HG02588 (cell line): ENCODE measurements at regions not wholly inside any gene's neighbourhood (a gene's known extent, or its start where the extent isn't known, plus 50 kb on each side); places are given as distances from the start of the nearest gene placed in this dataset.

ENCODE experiments used
- ATAC-seq: cut with Tn5 transposase; IDR thresholded peaks from one replicate; pipeline ENCODE4 v1.9.1; 2021; ENCODE audit warnings: mild to moderate bottlenecking, moderate library complexity; ENCODE audit not compliant: unreplicated experiment

DNA sequence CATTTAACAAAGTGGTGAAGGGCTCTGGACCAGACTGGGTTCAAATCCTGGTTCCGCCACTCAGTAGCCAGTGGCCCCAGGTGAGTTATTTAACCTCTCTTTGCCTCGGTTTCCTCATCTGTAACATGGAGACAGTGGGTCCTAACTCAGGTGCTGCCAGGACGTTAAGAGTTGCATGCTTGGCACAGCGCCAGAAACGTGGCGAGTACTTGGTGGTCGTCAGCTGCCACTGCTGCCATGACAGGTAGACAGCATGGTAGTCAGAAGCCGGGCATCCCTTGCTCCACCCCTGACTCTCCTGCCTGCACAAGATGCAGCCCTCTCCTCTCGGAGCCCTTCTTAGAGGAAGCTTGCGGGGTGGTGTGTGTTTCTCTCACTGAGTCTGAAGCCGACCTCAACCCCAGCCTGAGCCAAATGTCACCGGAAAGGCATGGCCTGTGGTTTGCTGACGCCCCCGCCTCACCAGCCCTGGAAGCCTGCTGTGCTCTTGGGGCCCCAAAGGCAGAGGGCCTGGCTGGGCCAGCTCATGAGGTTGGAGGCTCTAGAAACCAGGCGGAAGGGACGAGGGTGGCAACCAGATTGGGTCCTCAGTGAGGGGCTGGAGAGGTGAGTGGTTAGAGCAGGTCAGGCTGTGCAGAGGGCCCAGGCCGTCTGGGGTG is 160.8 kb upstream of the TLE3 start:
- ATAC-seq = no peak

- ATAC-seq = no peak
These were observed 160.0 kb upstream of the TLE3 start for GRCh38 chr15:70257573-70258248.

DNA sequence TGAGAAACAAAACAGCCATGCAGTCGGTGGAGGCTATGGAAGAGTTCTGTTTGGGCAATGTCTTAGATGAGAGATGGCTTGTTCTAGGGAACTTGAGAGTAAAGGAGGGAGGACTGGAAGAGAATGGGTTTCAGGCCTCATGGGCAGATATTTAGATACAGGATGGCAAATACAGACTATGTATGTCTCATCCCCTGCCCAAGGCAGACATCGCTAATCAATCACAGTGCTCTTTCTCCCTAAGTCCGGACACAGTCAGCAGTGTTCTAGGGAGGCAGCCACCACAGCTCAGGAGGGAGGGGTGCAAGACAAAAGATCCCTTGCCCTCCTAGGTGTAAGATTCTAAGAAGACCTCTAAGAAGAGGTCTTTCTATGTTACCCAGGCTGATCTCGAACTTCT is 159.3 kb upstream of the TLE3 start:
- ATAC-seq = no peak

DNA sequence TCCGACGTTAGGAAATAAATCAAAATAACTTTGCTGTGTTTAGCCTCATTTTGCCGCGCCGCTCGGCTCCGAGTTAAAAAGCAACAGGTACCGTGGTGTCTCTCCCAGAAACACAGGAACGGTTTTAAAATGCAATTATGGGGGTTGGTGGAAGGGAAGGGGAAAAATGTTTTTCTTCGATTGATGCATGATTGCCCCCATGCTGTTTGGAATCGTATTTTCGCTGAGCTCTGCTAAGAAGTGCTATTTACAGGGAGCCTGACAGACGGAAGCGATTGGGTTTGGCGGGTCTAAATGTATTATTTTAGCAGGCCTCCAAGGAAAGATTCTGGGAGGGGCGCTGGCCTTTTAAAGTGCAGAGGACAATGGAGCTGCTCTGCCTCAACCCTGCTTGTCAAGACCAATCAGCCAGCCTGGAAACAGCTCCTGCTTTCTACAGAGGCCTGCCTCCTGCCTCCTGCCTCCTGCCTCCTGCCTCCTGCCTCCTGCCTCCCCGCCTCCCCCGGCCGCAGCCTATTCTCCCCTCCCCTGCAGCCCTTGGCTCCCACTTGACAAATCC is 156.7 kb upstream of the TLE3 start:
- ATAC-seq = no peak

- no peak for ATAC-seq
These were observed 155.9 kb upstream of the TLE3 start for GRCh38 chr15:70253461-70254156.

DNA sequence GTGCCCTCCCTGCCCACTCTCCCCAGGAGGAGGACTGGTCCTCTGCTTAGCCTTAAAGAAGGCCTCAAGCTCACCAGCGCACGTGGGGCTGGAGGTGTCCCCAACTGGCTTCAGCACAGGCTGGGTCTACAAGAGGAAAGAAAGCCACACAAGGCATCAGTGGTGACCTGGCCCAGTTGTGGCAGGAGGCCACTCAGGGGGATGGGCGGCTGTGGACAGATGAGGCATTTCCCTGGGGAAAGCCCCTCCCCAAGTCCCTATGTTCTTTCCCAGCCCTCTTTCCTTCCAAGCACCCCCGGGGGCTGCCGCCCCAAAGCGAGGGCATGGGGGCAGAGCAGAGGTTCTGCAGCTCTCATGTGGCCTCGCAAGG is 155.2 kb upstream of the TLE3 start:
- no peak for ATAC-seq

DNA sequence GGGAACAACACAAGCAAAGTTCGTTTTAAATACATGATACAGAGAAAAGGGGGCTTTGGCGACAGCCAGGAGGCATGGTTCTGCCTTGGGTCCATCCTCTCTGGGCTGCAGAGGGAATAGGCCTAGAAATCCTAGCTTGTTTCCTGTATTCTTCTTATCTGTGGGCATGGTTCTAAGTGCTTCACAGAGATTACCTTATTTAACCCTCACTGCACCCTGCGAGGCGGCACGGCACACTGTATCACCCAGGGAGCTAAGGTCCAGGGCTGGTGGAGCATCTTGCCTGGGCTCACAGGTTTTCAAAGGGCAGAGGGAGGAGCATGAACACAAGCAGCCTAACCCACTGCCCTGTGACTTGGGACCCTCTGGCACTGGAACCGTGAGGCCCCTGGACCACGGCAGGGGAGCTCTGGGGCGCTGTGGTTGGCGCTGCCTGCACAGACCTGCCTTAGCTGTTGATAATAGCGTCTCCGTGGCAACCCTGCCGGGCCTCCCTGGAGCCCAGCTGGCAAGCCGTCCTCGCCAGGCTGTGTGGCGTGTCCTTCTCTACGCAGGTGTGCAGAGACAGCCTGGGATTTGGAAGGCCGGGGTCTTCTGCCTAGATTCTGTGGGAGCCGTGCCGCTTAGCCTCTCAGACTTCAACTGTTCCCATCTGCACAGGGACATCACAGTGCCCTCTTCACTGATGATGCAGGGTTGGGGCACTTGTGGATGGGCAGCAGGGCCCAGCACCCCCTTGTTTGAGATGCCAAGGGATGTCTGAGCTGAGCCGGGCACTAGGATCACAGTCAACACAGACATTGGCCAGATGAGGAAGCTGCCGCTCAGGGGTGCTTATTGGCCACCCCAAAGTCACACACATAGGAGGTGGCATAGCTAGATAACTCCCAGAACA is 154.6 kb upstream of the TLE3 start:
- ATAC-seq = no peak

DNA sequence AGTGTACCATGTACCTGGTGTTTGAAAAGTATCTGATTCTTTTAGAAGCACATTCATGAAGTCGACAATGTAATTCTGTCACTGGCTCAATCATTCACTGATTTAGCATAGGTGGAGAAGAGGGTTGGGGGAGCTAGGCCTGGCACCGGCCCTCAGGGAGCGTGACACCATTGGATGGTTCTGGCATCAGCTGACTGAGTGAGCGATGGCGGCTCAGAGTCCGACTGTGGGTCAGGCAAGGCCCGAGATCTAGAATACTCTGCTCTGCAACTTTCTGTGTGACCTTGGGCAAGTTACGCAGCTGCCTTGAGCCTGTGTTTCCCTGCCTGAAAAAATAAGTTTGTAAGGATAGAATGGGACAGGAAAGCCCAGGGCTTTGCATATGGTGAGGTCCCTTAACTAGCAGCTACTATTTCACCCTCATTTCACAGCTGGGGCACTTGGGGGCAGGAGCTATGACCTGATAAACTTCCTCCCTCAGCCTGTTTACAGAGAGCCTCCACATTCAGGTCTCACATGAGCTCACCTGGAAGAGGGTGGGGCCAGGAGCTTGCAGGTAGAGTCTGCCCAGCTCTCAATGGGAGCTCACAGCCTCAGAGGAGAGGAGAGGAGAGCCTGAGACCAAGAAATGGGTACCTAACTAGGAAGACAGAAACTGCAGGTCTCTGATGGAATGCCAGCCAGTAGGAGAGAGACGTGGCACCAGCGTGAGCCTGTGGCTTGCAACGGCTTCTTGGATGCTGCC is 153.7 kb upstream of the TLE3 start:
- no peak for ATAC-seq

DNA sequence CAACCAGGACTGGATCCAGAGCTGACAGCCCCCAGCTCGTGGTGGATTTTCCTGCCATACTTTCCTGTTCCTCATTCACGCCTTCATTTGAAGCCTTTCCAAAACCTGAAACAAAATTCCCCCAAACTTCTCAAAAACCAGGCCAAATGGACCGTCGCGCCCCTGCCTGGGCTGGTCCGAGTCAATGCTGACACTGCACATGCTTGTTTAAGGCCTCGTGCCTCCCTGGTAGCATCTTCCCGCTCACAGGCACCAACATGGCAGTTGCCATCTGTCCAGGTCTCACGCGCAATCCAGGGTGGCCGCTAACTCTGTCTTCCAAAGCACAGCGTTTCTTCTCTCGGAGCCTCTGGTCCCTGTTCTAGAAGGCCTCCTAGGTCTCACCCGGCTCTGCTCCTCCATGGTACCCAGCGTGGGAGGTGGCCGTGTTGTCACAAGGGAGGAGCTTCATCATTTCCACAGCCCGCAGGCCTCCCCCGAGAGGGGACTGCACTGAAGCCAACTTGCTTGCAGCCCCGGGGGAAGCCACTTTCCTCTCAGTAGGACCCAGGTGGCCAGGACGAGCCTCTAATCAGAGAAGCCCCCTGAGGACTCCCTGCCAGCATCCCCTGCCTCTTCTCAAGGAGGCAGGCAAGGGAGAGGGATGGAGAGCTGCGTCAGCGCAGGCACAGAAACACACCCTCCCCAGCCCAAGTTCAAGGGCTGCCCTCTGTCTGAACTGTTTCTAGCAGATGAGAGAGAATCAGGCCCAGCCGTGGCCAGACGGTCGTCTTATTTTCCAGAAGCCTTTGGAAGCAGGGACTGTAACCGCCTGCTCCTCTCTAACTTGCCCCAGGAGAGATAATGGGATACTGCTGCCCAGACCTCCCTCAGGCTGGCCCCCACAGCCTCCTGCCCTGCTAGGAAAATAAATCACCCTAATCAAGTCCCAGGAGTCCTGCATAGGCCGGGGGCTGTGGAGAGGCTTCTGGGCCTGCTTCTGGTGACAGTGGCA is 152.8 kb upstream of the TLE3 start:
- ATAC-seq = no peak

GRCh38 chr15:70249616-70250015 is 151.9 kb upstream of the TLE3 start:
- no peak for ATAC-seq

GRCh38 chr15:70248116-70249025 is 150.7 kb upstream of the TLE3 start:
- no peak for ATAC-seq

DNA sequence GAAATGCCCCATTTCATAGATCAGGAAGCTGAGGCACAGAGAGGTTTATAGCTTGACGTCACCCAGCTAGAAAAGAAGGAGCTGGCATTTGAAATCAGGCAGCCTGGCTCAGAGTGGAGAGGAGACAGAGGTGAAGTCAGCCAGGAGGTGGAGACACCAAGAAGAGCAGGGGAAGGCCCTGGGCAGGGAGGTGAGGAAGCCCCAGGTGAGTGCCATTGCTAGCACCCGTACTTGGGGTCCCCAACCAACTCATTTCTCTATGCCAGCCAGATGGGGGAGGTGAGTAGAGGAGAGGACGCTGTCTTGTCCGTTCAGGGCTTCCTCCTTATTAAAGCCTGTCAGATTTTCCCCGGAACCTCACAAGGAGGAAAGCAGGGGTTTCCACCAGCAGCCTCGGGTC is 149.6 kb upstream of the TLE3 start:
- ATAC-seq = no peak

- no peak for ATAC-seq
These were observed 149.0 kb upstream of the TLE3 start for GRCh38 chr15:70246623-70247220.

DNA sequence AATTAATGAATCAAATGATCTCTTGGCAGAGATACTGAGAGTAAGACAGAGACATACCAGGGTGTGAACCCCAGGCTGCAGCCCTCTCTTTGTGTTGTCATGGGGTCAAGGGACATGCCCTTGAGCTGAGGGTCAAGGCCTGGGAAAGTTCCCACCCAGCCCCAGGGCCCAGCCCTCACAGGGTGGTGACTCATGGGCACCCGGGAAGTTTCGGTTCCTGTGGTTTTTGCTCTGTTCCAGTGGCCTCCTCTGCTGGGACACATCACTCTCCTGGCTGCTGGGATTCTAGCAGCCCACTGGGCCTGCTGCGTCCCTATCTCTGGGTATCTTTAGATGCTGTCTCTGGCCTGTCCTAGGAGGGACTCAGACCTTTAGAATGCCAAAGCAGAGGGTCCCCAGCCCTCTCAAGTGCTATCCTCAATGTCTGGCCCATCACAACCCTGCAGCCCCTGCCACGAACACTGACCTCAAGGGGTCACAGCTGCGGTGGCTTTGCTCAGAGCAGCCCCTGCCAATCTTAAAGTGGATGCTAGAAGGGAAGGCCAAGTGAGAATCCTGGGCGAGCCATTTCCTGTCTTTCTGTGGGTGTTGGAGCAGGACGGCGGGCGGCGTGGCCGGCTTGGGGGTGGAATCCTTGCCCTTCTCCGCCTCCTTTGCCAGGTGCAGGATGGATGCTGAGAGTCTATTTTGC is 148.4 kb upstream of the TLE3 start:
- no peak for ATAC-seq

DNA sequence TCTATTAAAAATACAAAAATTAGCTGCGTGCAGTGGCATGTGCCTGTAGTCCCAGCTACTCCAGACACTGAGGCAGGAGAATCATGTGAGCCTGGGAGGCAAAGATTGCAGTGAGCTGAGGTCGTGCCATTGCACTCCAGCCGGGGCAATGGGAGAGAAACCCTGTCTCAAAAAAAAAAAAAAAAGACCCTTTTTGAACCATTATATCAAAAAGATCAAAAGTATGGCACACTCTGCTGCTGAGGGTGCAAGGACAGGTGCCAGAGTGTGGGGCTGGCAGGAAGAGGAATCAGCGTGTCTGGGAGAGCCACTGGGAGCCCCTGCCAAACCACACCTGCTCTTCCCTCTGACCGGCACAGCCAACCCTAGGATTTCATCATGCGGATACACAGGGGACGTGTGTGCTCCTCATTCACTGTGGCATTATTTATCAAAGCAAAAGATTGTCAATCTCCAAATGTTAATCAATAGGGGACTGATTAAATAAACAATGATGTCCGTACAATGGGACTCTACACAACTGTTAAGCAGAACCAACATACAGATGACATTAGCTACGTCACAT is 147.3 kb upstream of the TLE3 start:
- ATAC-seq = no peak

DNA sequence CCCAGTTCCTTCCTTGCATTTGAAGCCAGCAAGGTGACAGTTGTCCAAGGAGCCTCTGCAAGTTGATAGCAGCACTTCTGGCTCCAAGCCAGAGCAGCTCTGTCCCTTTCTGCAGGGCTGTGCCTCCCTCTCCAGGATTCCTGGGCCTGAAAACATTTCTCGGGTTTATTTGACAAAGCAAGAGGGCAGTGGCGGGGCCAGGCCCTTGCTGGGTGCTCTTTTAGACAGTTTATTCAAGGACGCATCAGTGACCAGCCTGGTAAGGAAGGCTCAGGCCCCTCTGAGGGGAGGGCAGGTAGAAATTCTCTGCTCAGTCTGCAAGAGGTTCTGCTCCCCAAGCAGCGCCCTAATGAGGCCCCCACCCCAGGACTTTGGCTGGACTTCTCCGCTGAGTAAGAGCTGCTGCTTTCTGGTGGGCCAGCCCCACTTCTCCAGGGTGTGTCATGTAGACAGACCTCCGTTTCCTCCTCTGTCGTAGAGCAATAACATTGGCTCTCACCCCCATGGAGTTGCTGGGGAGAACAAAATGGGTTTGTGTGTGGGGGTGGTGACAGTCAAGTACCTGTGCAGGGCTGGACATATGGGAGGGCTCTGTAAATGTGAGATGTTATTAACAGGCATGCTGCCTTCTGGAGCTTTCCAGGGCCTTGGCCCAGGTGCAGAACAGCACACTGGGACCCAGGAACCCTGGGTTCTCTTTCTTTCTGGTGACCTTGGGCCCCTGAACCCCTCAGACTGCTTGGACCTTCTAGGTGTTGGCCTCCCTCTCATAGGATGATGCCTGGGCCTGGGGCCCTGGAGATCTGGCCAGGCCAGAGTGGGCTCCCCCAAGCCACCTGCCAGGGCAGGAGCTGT is 146.2 kb upstream of the TLE3 start:
- ATAC-seq = no peak
